OCI-LY7 (cell line): ENCODE measurements at regions not wholly inside any gene's neighbourhood (a gene's known extent, or its start where the extent isn't known, plus 50 kb on each side); places are given as distances from the start of the nearest gene placed in this dataset.

Source experiments
- CTCF ChIP-seq: fragments of 200-600 bp; sonication (generic); conservative IDR thresholded peaks from 2 replicates; pipeline ENCODE4 v1.5.1; 2014; ENCODE audit warnings: mild to moderate bottlenecking, antibody characterized with exemption, low read length, moderate library complexity, mixed read lengths
- EZH2phosphoT487 ChIP-seq: fragments of 200-600 bp; sonication (generic); IDR thresholded peaks from 2 replicates; pipeline ENCODE4 v1.6.1; 2018; ENCODE audit warnings: low read depth, borderline replicate concordance, mild to moderate bottlenecking, mixed run types, antibody characterized with exemption, low read length, moderate library complexity, mixed read lengths

GRCh38 chr6:134619789-134620188, 301.9 kb upstream of the SGK1 start:
- TF ChIP-seq CTCF (no peak), EZH2phosphoT487 (no peak)
